Karpas-422 (cell line): ENCODE measurements at regions not wholly inside any gene's neighbourhood (a gene's known extent, or its start where the extent isn't known, plus 50 kb on each side); places are given as distances from the start of the nearest gene placed in this dataset.

Experiments used
- DNase-seq: peaks from one replicate; pipeline ENCODE4 v3.0.0-alpha.2; 2015
- H2AFZ ChIP-seq: fragments of 200-600 bp; sonication (generic); 2 replicates; pipeline ENCODE4 v1.6.1; 2014; ENCODE audit warnings: antibody characterized with exemption, low read length, mixed read lengths
- H3K27ac ChIP-seq: fragments of 200-600 bp; sonication (generic); 2 replicates; pipeline ENCODE4 v1.5.1; 2014; ENCODE audit warnings: mild to moderate bottlenecking, low read length, moderate library complexity
- H3K27me3 ChIP-seq: fragments of 200-600 bp; sonication (generic); 2 replicates; pipeline ENCODE4 v1.6.1; 2014; ENCODE audit warnings: low read length, mixed read lengths
- H3K36me3 ChIP-seq: fragments of 200-600 bp; sonication (generic); 2 replicates; pipeline ENCODE4 v1.6.1; 2014; ENCODE audit warnings: low read length, mixed read lengths; ENCODE audit not compliant: insufficient read depth
- H3K4me1 ChIP-seq: fragments of 200-600 bp; sonication (generic); 2 replicates; pipeline ENCODE4 v1.6.1; 2014; ENCODE audit warnings: mild to moderate bottlenecking, low read length, mixed read lengths
- H3K4me2 ChIP-seq: fragments of 200-600 bp; sonication (generic); 2 replicates; pipeline ENCODE4 v1.6.1; 2014; ENCODE audit warnings: low read length, low read depth, mild to moderate bottlenecking; ENCODE audit not compliant: poor library complexity, severe bottlenecking
- H3K4me3 ChIP-seq: fragments of 200-600 bp; sonication (generic); 2 replicates; pipeline ENCODE4 v1.5.1; 2014; ENCODE audit warnings: mild to moderate bottlenecking, antibody characterized with exemption, low read length, mixed read lengths
- H3K79me2 ChIP-seq: fragments of 200-600 bp; sonication (generic); 2 replicates; pipeline ENCODE4 v1.6.1; 2014; ENCODE audit warnings: mild to moderate bottlenecking, low read length, mixed read lengths
- H3K9ac ChIP-seq: fragments of 200-600 bp; sonication (generic); 2 replicates; pipeline ENCODE4 v1.6.0; 2014; ENCODE audit warnings: low read length
- H3K9me2 ChIP-seq: fragments of 200-600 bp; sonication (generic), shearing (Covaris generic); replicated peaks from 2 replicates; pipeline ENCODE4 v1.6.0; 2014; ENCODE audit warnings: mild to moderate bottlenecking, low read length, moderate library complexity; ENCODE audit not compliant: insufficient read depth
- H3K9me3 ChIP-seq: fragments of 300-700, 200-600 bp; sonication (generic); 2 replicates; pipeline ENCODE4 v1.6.1; 2014; ENCODE audit warnings: low read length, mixed read lengths
- H4K20me1 ChIP-seq: fragments of 200-600 bp; sonication (generic); 2 replicates; pipeline ENCODE4 v1.6.1; 2014; ENCODE audit warnings: mild to moderate bottlenecking, antibody characterized with exemption, low read length, low read depth; ENCODE audit not compliant: insufficient read depth

DNA sequence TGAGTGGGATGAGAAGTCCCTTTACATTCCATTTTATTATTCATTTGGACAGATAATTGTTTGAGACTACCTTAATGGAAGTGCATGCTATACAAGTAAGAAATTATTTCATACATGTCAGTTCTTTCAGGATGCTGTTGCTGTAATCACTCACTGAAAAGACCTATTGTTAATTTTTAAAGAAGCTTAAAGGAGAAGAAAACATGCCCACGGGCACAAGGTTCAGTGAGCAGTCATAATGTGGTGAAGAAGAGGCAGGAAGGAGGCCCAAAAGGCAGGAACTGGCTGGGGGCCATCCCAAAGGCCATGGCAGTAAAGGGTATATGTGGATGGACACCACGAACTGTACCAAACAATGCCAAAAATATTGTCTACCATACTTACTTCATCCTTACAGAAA lies 206.0 kb downstream of the LYPLAL1 start:
- H3K9ac ChIP-seq = no peak overlapping the region
- H3K27me3 ChIP-seq = no peaks in the 10 kb centered on the region
- no peaks in the 10 kb centered on the region for H3K79me2 ChIP-seq
- H3K27ac ChIP-seq = no peak overlapping the region
- no peak overlapping the region for H3K4me3 ChIP-seq
- no peak overlapping the region for H3K4me2 ChIP-seq
- no peaks in the 10 kb centered on the region for H3K9me2 ChIP-seq
- H3K36me3 ChIP-seq = no peaks in the 10 kb centered on the region
- no peaks in the 10 kb centered on the region for H4K20me1 ChIP-seq
- no peak overlapping the region for H2AFZ ChIP-seq
- H3K4me1 ChIP-seq = no peaks in the 10 kb centered on the region
- no peak for DNase-seq
- no peaks in the 10 kb centered on the region for H3K9me3 ChIP-seq

DNA sequence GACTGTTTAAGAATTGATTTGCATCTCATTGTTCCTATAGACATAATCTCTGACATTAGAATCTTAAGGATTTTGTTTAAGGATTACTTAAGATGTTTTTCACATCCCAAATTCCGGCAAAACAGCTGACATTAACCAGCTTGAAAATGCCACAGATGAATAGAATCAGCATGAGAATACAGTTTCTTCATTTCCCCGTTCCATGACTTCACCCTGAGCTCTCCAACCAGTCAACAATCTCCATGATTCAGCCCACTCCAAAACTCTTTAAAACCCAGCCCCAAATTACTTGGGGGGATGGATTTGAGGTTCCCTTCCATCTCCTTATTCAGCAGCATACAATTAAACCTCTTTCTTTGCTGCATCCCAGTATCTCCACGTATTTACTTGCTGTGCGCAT lies 201.0 kb downstream of the LYPLAL1 start:
- H3K9me2 ChIP-seq = no peaks in the 10 kb centered on the region
- H3K27me3 ChIP-seq = no peaks in the 10 kb centered on the region
- H3K9ac ChIP-seq = no peak overlapping the region
- H3K4me2 ChIP-seq = no peak overlapping the region
- no peak overlapping the region for H2AFZ ChIP-seq
- H3K4me1 ChIP-seq = no peaks in the 10 kb centered on the region
- no peaks in the 10 kb centered on the region for H3K36me3 ChIP-seq
- H3K79me2 ChIP-seq = no peaks in the 10 kb centered on the region
- DNase-seq = no peak
- no peak overlapping the region for H3K4me3 ChIP-seq
- no peaks in the 10 kb centered on the region for H3K9me3 ChIP-seq
- no peak overlapping the region for H3K27ac ChIP-seq
- H4K20me1 ChIP-seq = no peaks in the 10 kb centered on the region

DNA sequence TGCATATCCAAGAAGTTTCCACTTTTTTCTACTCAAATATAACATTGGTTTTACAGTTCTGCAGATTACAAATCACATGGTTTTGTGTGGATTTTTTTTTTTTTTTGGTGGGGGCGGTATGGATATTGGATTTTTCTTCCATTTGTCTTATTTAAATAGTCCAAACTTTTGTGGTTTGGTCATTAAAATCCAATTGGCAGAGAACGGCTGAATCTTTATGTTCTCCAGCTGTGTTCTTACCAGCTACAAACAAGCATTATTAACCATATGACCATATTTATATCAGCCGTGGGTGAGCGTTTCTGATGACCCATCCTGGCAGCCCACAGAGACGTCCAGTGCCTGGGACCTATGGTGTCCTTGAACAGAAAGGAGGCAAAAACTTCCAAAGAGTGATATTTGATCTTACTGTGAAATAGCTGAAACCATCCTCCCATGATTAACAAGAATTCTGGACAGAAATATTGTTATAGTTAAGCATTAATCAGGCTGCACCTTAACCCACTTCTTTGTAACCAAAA lies 200.4 kb downstream of the LYPLAL1 start:
- Histone ChIP-seq H3K9me2 (no peaks in the 10 kb centered on the region), H3K4me1 (no peaks in the 10 kb centered on the region), H3K4me2 (no peak overlapping the region), H3K27ac (no peak overlapping the region), H3K9ac (no peak overlapping the region), H3K4me3 (no peak overlapping the region), H3K9me3 (no peaks in the 10 kb centered on the region), H3K79me2 (no peaks in the 10 kb centered on the region), H3K36me3 (no peaks in the 10 kb centered on the region), H4K20me1 (no peaks in the 10 kb centered on the region), H2AFZ (no peak overlapping the region), H3K27me3 (no peaks in the 10 kb centered on the region)
- DNase-seq = no peak

DNA sequence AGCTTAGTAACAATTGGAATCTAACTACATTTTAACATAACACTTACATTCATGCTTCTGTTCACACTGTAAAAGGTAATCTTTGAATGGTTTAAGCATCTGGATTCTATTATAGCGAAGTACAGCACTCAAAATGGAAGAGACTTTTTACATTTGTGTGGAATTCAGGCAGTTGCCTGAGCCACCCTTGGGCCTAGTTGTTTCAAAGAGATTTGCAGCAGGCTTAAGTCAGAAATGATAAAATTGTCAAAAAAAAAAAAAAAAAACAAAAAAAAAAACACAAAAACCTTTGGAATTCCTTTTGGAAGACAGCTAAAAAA lies 199.9 kb downstream of the LYPLAL1 start:
- no peak overlapping the region for H3K4me2 ChIP-seq
- no peaks in the 10 kb centered on the region for H4K20me1 ChIP-seq
- H3K9me2 ChIP-seq = no peaks in the 10 kb centered on the region
- H2AFZ ChIP-seq = no peak overlapping the region
- no peak overlapping the region for H3K27ac ChIP-seq
- no peaks in the 10 kb centered on the region for H3K36me3 ChIP-seq
- no peaks in the 10 kb centered on the region for H3K27me3 ChIP-seq
- H3K4me3 ChIP-seq = no peak overlapping the region
- H3K79me2 ChIP-seq = no peaks in the 10 kb centered on the region
- no peaks in the 10 kb centered on the region for H3K4me1 ChIP-seq
- no peak overlapping the region for H3K9ac ChIP-seq
- no peak for DNase-seq
- no peaks in the 10 kb centered on the region for H3K9me3 ChIP-seq

DNA sequence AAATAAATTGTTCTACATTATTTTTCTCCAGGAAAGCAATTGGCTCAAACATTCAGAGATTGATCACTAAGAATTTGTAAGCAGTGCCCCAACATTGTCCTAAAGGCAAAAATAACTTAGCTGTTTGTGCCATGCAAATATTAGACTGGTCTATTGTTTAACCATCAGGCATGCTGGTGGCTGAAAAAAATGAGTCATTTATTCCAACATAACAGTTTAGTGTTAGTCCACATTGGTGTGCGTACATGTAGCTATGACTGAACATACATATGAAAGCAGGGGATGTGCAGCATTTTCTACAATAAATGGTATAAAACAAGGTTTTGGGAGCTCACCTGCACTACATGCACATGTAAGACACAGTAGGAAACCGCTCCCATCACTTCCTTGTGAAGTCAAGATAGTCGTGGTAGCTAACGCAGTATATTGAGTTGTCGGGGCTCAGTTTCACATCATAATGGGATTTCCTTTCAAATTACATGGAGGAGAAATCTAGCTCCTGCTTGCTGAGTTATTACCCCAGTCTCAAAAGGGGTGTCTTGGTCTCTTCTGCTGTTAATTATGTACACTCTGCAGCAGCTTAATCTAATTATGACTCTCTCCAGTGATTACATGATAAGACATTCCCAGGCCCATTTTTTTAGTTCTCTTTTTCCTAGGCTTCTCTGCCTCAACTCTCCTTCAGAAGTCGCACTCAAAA lies 199.4 kb downstream of the LYPLAL1 start:
- Histone ChIP-seq H3K9ac (no peak overlapping the region), H2AFZ (no peak overlapping the region), H3K4me3 (no peak overlapping the region), H3K9me3 (no peaks in the 10 kb centered on the region), H3K4me2 (no peak overlapping the region), H3K4me1 (no peaks in the 10 kb centered on the region), H4K20me1 (no peaks in the 10 kb centered on the region), H3K9me2 (no peaks in the 10 kb centered on the region), H3K27ac (no peak overlapping the region), H3K36me3 (no peaks in the 10 kb centered on the region), H3K27me3 (no peaks in the 10 kb centered on the region), H3K79me2 (no peaks in the 10 kb centered on the region)
- no peak for DNase-seq

DNA sequence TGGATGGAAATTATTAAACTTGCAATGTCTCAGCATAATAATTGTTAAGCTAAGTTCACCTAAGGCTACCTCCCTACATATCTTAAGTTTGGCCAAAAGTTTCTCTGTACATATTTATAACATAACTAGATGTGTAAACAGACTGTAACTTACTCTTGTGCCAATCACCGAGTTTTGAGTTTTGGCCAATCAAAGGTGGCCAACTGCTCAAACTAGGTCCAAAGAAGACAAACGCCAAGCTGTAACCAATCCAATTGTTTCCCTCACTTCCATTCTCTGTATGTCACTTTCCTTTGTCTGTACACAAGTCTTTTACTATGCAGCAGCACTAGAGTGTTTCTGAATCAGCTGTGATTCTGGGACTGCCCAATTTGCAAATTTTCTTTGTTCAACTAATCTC lies 197.8 kb downstream of the LYPLAL1 start:
- H3K9me2 ChIP-seq = no peaks in the 10 kb centered on the region
- no peaks in the 10 kb centered on the region for H4K20me1 ChIP-seq
- H3K79me2 ChIP-seq = no peaks in the 10 kb centered on the region
- no peak overlapping the region for H3K4me3 ChIP-seq
- no peaks in the 10 kb centered on the region for H3K27me3 ChIP-seq
- H3K36me3 ChIP-seq = no peaks in the 10 kb centered on the region
- no peak overlapping the region for H3K27ac ChIP-seq
- H2AFZ ChIP-seq = no peak overlapping the region
- DNase-seq = no peak
- no peaks in the 10 kb centered on the region for H3K4me1 ChIP-seq
- H3K9ac ChIP-seq = no peak overlapping the region
- no peaks in the 10 kb centered on the region for H3K9me3 ChIP-seq
- no peak overlapping the region for H3K4me2 ChIP-seq

DNA sequence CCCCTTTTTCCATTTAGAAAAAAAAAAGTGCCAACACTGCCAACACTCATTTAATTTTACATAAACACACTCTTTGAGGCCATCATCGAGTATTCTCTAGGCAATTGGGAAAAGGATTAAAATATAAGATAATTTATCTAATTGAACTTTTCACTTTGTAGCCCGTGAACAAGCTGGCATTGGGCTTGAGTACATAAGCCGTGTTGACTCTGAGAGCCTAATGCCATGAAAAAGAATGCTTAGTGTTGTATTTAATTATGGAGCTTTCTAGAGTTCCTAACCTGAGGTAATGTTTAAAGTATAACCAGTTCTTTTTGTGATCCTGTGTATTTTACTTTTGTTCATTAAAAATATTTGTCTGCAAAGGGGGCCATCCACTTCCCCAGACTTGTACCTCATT lies 193.8 kb downstream of the LYPLAL1 start:
- Histone ChIP-seq H3K9me3 (no peaks in the 10 kb centered on the region), H3K4me2 (no peak overlapping the region), H3K9ac (no peak overlapping the region), H3K9me2 (no peaks in the 10 kb centered on the region), H3K4me3 (no peak overlapping the region), H3K27ac (no peak overlapping the region), H4K20me1 (no peaks in the 10 kb centered on the region), H3K4me1 (no peaks in the 10 kb centered on the region), H3K27me3 (no peaks in the 10 kb centered on the region), H3K36me3 (no peaks in the 10 kb centered on the region), H3K79me2 (no peaks in the 10 kb centered on the region), H2AFZ (no peak overlapping the region)
- no peak for DNase-seq

DNA sequence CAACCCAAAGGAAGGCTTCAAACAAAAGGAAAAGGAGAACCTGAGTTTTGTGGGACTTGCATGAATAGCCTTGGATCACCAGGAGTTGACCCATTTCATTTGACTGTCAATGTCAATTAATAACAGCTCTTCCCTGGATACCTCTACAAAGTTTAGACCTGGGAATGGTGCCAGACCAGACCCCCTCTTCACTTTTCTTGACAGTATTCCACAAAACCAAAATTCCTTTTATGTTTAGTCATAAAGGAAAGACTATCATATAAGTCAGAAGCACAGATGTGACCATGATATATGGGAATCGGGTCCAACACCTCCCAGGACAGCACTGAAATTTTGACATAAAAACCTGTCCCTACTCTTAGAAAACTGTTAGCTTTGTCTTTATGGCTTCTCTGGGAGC lies 191.8 kb downstream of the LYPLAL1 start:
- Histone ChIP-seq H4K20me1 (no peaks in the 10 kb centered on the region), H2AFZ (no peak overlapping the region), H3K36me3 (no peaks in the 10 kb centered on the region), H3K4me3 (no peak overlapping the region), H3K9ac (no peak overlapping the region), H3K79me2 (no peaks in the 10 kb centered on the region), H3K27ac (no peak overlapping the region), H3K4me2 (no peak overlapping the region), H3K27me3 (no peaks in the 10 kb centered on the region), H3K9me2 (no peaks in the 10 kb centered on the region), H3K9me3 (no peaks in the 10 kb centered on the region), H3K4me1 (no peaks in the 10 kb centered on the region)
- no peak for DNase-seq
